BJ (cell line): ENCODE measurements at regions not wholly inside any gene's neighbourhood (a gene's known extent, or its start where the extent isn't known, plus 50 kb on each side); places are given as distances from the start of the nearest gene placed in this dataset.

Experiments
- CTCF ChIA-PET: fragments of 350-600 bp; formaldehyde crosslinking; extraction: SDS; loops from one replicate; lab custom pipeline; 2021; ENCODE audit warnings: antibody characterized with exemption, inconsistent platforms; lab: Yijun Ruan, JAX
- POLR2A ChIA-PET: fragments of 300-600 bp; sonication (Branson Sonifier 250); formaldehyde crosslinking; extraction: SDS; loops from one replicate; lab custom pipeline; 2021; ENCODE audit warnings: antibody characterized with exemption; lab: Charles Lee
- DNase-seq: peaks from one replicate; pipeline ENCODE4 v3.0.0-alpha.2; 2011; ENCODE audit warnings: low read depth
- H3K27me3 ChIP-seq: 2 replicates; pipeline ENCODE4 v1.6.0; 2011; ENCODE audit warnings: low read length; ENCODE audit not compliant: control insufficient read depth, insufficient read depth
- H3K36me3 ChIP-seq: 2 replicates; pipeline ENCODE4 v1.5.1; 2011; ENCODE audit warnings: low read length; ENCODE audit not compliant: control insufficient read depth, insufficient read depth
- H3K4me3 ChIP-seq: 2 replicates; pipeline ENCODE4 v1.5.1; 2011; ENCODE audit warnings: low read depth, mild to moderate bottlenecking, control low read depth, low read length
- CTCF ChIP-seq: IDR thresholded peaks from 2 replicates; pipeline ENCODE4 v1.5.1; 2011; ENCODE audit warnings: low read depth, mild to moderate bottlenecking, control low read depth, inconsistent platforms, low read length, moderate library complexity; ENCODE audit not compliant: insufficient read depth

GRCh38 chr9:105188746-105189145, 55.7 kb upstream of the SLC44A1 start:
- no peak overlapping the region for H3K4me3 ChIP-seq
- DNase-seq: no peak
- ChIA-PET POLR2A (no interaction called here), CTCF (interaction anchor here (1.6 kb wide), 1 partner anchor 10 kb away, joined by 4 read pairs; no protein-coding TSS in a partner anchor)
- H3K36me3 ChIP-seq: no peaks in the 10 kb centered on the region
- no peaks in the 10 kb centered on the region for H3K27me3 ChIP-seq
- no peak for TF ChIP-seq CTCF

GRCh38 chr9:105191508-105192121, 52.8 kb upstream of the SLC44A1 start:
- Histone ChIP-seq H3K36me3 (no peaks in the 10 kb centered on the region), H3K27me3 (no peaks in the 10 kb centered on the region), H3K4me3 (no peak overlapping the region)
- ChIA-PET POLR2A (no interaction called here), CTCF (no interaction called here)
- no peak for TF ChIP-seq CTCF
- no peak for DNase-seq

DNA sequence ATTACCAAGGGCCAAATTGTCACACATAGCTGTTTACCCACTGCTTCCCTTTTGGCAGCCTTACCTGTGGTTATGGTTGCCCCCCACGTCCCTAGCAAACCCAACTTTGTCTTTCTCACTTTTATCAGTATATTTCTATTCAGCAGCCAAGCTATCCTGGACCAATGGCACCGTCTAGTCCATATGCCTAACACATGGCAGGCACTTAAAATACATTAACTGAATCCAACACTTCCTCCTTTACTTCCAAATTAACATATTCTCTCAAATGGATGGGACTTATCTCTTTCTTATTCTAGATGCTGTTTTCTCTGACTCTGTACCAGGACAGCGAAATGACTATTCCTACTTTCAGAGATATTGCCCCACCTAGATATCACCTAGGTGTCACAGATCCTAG, 50.9 kb upstream of the SLC44A1 start:
- Histone ChIP-seq H3K36me3 (no peaks in the 10 kb centered on the region), H3K27me3 (no peaks in the 10 kb centered on the region), H3K4me3 (no peak overlapping the region)
- ChIA-PET CTCF (no interaction called here), POLR2A (no interaction called here)
- DNase-seq: no peak
- TF ChIP-seq CTCF: no peak

GRCh38 chr9:105194234-105194633, 50.2 kb upstream of the SLC44A1 start:
- Histone ChIP-seq H3K27me3 (no peaks in the 10 kb centered on the region), H3K36me3 (no peaks in the 10 kb centered on the region), H3K4me3 (no peak overlapping the region)
- CTCF ChIA-PET: interaction anchor here (1.0 kb wide), 1 partner anchor 40 kb away, joined by 4 read pairs; no protein-coding TSS in a partner anchor
- TF ChIP-seq CTCF: no peak
- DNase-seq: no peak
- POLR2A ChIA-PET: no interaction called here
